DND-41 (cell line): ENCODE measurements at regions not wholly inside any gene's neighbourhood (a gene's known extent, or its start where the extent isn't known, plus 50 kb on each side); places are given as distances from the start of the nearest gene placed in this dataset.

Source experiments
- ATAC-seq: fragments of 200-7000 bp; cut with Tn5 transposase; 3 replicates; pipeline ENCODE4 v1.9.1; 2021; ENCODE audit warnings: low read depth; ENCODE audit not compliant: insufficient read depth
- DNase-seq: peaks from one replicate; pipeline ENCODE4 v3.0.0-alpha.2; 2020
- H2AFZ ChIP-seq: 2 replicates; pipeline ENCODE4 v1.6.0; 2012; ENCODE audit warnings: low read depth, low read length
- H3K27ac ChIP-seq: 2 replicates; pipeline ENCODE4 v1.5.1; 2012; ENCODE audit warnings: low read length, inconsistent platforms
- H3K27me3 ChIP-seq: fragments of 200-600 bp; sonication (generic); 2 replicates; pipeline ENCODE4 v1.6.0; 2012; ENCODE audit warnings: low read length, mild to moderate bottlenecking, inconsistent platforms; ENCODE audit not compliant: insufficient read depth, poor library complexity
- H3K36me3 ChIP-seq: 2 replicates; pipeline ENCODE4 v1.5.1; 2012; ENCODE audit warnings: low read length, inconsistent platforms; ENCODE audit not compliant: insufficient read depth
- H3K4me1 ChIP-seq: 2 replicates; pipeline ENCODE4 v1.5.1; 2012; ENCODE audit warnings: mild to moderate bottlenecking, low read length; ENCODE audit not compliant: insufficient read depth
- H3K4me2 ChIP-seq: 2 replicates; pipeline ENCODE4 v1.6.0; 2012; ENCODE audit warnings: mild to moderate bottlenecking, moderate library complexity, low read length, inconsistent platforms; ENCODE audit not compliant: insufficient read depth
- H3K4me3 ChIP-seq, 2 experiments: fragments of 200-600 bp in 1 of 2; shearing (Covaris generic) in 1 of 2; 2 replicates each; pipeline ENCODE4 v1.5.1; 2012 to 2016; ENCODE audit warnings: inconsistent platforms in 2 of 2, low read length in 2 of 2, mild to moderate bottlenecking in 2 of 2, low read depth in 1 of 2, moderate library complexity in 1 of 2
- H3K79me2 ChIP-seq: 2 replicates; pipeline ENCODE4 v1.6.0; 2012; ENCODE audit warnings: low read length, inconsistent platforms; ENCODE audit not compliant: insufficient read depth
- H3K9ac ChIP-seq: 2 replicates; pipeline ENCODE4 v1.6.0; 2012; ENCODE audit warnings: low read depth, mild to moderate bottlenecking, inconsistent platforms, low read length, moderate library complexity
- H3K9me3 ChIP-seq: 2 replicates; pipeline ENCODE4 v1.5.1; 2012; ENCODE audit warnings: low read length, moderate library complexity, mild to moderate bottlenecking, inconsistent platforms; ENCODE audit not compliant: insufficient read depth, severe bottlenecking
- H4K20me1 ChIP-seq: 2 replicates; pipeline ENCODE4 v1.6.0; 2012; ENCODE audit warnings: low read length; ENCODE audit not compliant: insufficient read depth
- EZH2 ChIP-seq: IDR thresholded peaks from 3 replicates; pipeline ENCODE4 v1.6.1; 2012; ENCODE audit warnings: borderline replicate concordance, low read depth, mild to moderate bottlenecking, moderate library complexity, low read length, inconsistent platforms; ENCODE audit not compliant: severe bottlenecking
- TF ChIP-seq, protein P1 (sequence below): IDR thresholded peaks from 2 replicates; pipeline ENCODE4 v1.5.1; 2012; ENCODE audit warnings: borderline replicate concordance, low read length, moderate library complexity, mild to moderate bottlenecking; ENCODE audit not compliant: poor library complexity, severe bottlenecking; ENCODE audit errors: extremely low read depth

GRCh38 chrX:36642052-36642451, 366.1 kb upstream of the FAM47C start:
- DNase-seq (no peak), ATAC-seq (no peak)
- Histone ChIP-seq H2AFZ (no peak overlapping the region), H3K27me3 (no peaks in the 10 kb centered on the region), H3K36me3 (no peaks in the 10 kb centered on the region), H3K4me1 (no peaks in the 10 kb centered on the region), H3K4me2 (no peak overlapping the region), H3K9me3 (no peaks in the 10 kb centered on the region), H4K20me1 (no peaks in the 10 kb centered on the region), H3K9ac (no peak overlapping the region), H3K79me2 (no peaks in the 10 kb centered on the region), H3K27ac (no peak overlapping the region), H3K4me3 (no peak overlapping the region)
- TF ChIP-seq EZH2 = no peak
- TF ChIP-seq, protein P1, sequence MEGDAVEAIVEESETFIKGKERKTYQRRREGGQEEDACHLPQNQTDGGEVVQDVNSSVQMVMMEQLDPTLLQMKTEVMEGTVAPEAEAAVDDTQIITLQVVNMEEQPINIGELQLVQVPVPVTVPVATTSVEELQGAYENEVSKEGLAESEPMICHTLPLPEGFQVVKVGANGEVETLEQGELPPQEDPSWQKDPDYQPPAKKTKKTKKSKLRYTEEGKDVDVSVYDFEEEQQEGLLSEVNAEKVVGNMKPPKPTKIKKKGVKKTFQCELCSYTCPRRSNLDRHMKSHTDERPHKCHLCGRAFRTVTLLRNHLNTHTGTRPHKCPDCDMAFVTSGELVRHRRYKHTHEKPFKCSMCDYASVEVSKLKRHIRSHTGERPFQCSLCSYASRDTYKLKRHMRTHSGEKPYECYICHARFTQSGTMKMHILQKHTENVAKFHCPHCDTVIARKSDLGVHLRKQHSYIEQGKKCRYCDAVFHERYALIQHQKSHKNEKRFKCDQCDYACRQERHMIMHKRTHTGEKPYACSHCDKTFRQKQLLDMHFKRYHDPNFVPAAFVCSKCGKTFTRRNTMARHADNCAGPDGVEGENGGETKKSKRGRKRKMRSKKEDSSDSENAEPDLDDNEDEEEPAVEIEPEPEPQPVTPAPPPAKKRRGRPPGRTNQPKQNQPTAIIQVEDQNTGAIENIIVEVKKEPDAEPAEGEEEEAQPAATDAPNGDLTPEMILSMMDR = no peak

DNA sequence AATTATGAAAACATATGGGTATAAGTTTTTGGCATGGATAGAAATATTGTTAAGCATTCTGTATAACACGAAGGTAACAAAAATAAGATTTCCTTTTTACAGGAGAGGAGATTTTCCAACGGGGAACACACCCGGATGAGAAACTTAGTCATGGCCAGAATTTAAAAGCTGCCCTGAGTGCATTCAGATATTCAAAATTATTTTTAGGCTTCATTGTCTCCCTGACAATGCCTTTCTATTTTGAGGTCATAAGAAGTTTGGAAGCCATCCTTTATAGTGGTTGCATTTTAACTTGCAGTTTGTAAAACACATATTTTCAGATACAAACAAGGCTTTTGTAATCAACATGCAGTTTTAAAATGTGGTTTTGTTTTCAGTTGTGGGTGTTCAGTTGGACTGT, 357.5 kb upstream of the FAM47C start:
- TF ChIP-seq, protein P1 = no peak
- TF ChIP-seq EZH2 = no peak
- H3K27me3 ChIP-seq = no peaks in the 10 kb centered on the region
- no peak overlapping the region for H3K4me3 ChIP-seq
- H3K27ac ChIP-seq = no peak overlapping the region
- H3K9ac ChIP-seq = no peak overlapping the region
- DNase-seq (no peak), ATAC-seq (no peak)
- H3K4me2 ChIP-seq = no peak overlapping the region
- H3K9me3 ChIP-seq = no peaks in the 10 kb centered on the region
- no peaks in the 10 kb centered on the region for H3K36me3 ChIP-seq
- H4K20me1 ChIP-seq = no peaks in the 10 kb centered on the region
- no peak overlapping the region for H2AFZ ChIP-seq
- no peaks in the 10 kb centered on the region for H3K4me1 ChIP-seq
- H3K79me2 ChIP-seq = no peaks in the 10 kb centered on the region

DNA sequence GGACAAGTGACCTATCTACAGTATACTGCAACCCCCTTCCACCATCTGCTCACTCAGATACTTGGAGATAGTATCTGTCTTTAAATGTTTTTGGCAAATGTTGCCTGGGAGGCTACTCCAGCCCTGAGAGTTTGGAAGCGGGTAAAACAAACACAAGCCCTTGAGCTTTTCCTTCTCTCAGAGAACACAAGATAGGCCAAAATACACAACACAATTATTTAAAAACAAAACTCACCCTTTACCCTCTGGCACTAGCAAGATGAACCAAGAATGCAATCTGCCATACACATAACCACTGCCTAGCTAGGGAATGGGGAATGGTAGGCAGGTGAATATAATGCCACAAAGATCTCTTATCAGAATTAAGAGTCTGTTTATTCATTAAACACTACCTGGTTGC, 324.7 kb upstream of the FAM47C start:
- no peak for TF ChIP-seq EZH2
- TF ChIP-seq, protein P1 = no peak
- Histone ChIP-seq H3K4me1 (no peaks in the 10 kb centered on the region), H3K79me2 (no peaks in the 10 kb centered on the region), H3K9me3 (no peaks in the 10 kb centered on the region), H3K27ac (no peak overlapping the region), H3K36me3 (no peaks in the 10 kb centered on the region), H3K9ac (no peak overlapping the region), H4K20me1 (no peaks in the 10 kb centered on the region), H3K4me3 (no peak overlapping the region), H3K27me3 (no peaks in the 10 kb centered on the region), H2AFZ (no peak overlapping the region), H3K4me2 (no peak overlapping the region)
- DNase-seq = no peak
- no peak for ATAC-seq

GRCh38 chrX:36684053-36684452, 324.1 kb upstream of the FAM47C start:
- no peak for ATAC-seq
- no peak overlapping the region for H3K27ac ChIP-seq
- no peak overlapping the region for H3K9ac ChIP-seq
- H3K4me1 ChIP-seq = no peaks in the 10 kb centered on the region
- DNase-seq = no peak
- TF ChIP-seq, protein P1 = no peak
- no peak for TF ChIP-seq EZH2
- no peak overlapping the region for H2AFZ ChIP-seq
- no peaks in the 10 kb centered on the region for H3K36me3 ChIP-seq
- no peaks in the 10 kb centered on the region for H3K79me2 ChIP-seq
- H4K20me1 ChIP-seq = no peaks in the 10 kb centered on the region
- H3K4me3 ChIP-seq = no peak overlapping the region
- no peaks in the 10 kb centered on the region for H3K9me3 ChIP-seq
- no peak overlapping the region for H3K4me2 ChIP-seq
- H3K27me3 ChIP-seq = no peaks in the 10 kb centered on the region
